HG02973 (cell line): ENCODE measurements at regions not wholly inside any gene's neighbourhood (a gene's known extent, or its start where the extent isn't known, plus 50 kb on each side); places are given as distances from the start of the nearest gene placed in this dataset.
"Not testable (repeated sequence)": the region's sequence is repeated elsewhere in the genome, so short reads cannot be mapped to it uniquely, and the experiment has no call there.

Experiments used
- ATAC-seq: cut with Tn5 transposase; IDR thresholded peaks from one replicate; pipeline ENCODE4 v1.9.1; 2021; ENCODE audit warnings: moderate library complexity; ENCODE audit not compliant: unreplicated experiment

DNA sequence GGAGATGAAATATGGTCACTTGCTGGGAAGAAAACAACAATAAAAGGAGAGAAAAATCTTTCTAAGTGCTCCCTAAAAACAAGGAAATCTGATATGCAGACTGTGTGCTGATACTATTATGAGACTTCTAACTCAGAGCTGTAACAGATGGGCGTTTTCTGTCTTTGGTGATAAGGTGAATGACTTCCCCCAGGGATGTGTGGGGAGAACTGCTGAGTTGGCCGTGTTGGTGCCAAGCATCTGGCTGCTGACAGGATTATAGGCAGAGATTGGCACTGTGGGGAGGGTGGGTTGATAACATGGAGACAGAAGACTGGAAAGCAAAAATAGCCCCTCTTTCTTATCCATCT, 438.5 kb upstream of the PLXNA2 start:
- no peak for ATAC-seq

DNA sequence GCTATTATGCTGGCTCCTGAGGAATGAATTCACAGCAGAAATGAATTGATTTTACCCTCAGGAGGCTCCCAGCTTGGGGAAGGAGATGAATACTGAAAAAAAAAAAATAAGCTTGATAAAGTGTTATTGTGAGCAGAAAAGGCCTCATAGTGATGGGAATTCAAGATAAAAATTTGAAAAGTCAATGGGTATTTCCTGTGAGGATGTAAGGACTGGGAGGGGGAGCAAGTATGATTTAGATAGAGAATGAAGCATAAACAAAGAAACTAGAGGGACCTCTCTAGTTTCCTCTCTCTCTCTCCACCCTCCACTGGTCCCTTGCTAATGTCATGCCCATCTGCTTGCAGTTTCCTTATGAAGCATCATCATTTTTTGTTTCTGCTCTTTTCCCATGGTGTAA, 439.0 kb upstream of the PLXNA2 start:
- no peak for ATAC-seq

DNA sequence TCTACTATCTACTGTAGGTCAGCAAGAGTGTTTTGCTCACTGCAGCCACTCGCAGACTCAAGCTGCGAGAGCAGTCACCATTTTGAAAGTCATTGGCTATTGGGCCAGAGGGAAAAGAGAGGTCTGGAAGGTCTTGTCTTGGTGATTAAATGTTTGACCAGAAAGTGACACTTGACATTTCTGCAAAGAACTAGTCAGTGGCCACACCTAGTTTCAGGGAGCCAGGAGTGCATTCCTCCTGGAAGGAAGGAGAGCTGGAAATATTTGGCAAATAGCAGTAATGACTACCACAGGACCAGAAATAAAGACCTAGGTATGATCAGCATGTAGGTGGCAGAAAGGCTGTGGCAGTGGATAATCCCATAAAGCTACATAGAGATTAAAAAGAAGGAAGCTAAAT, 440.0 kb upstream of the PLXNA2 start:
- no peak for ATAC-seq

- no peak for ATAC-seq
Observed at GRCh38 chr1:208686592-208686991, 442.4 kb upstream of the PLXNA2 start.

DNA sequence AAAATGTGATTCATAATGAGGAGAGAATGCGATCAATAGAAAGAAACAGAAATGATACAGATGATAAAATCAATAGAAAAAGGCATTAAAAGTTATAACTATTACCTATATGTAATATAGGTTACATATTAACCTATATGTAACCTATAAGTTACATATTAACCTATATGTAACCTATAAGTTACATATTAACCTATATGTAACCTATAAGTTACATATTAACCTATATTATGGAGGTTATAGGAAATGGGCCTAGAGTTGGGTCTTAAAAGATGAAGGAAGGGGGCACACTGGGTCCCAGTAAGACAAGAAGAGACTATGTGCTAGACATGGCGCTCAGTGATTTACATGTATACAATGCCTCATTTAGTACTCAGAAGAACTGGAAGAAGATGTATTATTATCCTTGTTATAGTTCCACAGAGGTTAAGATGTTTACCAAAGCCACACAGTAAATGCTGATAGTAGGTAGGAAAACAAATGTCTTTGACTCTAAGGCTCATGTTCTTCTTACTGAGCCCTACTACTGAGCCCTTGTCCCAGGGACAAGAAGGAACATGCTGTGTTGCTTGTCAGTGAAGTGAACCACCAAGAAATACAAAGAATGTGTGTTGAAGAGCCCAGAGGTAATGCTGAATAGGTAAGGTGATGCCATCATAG, 444.6 kb upstream of the PLXNA2 start:
- no peak for ATAC-seq

GRCh38 chr1:208691012-208691411, 446.8 kb upstream of the PLXNA2 start:
- no peak for ATAC-seq

- no peak for ATAC-seq
Observed at GRCh38 chr1:208709981-208710380, 465.8 kb upstream of the PLXNA2 start.

- ATAC-seq = no peak
Observed at GRCh38 chr1:208714323-208714722, 470.1 kb upstream of the PLXNA2 start.

DNA sequence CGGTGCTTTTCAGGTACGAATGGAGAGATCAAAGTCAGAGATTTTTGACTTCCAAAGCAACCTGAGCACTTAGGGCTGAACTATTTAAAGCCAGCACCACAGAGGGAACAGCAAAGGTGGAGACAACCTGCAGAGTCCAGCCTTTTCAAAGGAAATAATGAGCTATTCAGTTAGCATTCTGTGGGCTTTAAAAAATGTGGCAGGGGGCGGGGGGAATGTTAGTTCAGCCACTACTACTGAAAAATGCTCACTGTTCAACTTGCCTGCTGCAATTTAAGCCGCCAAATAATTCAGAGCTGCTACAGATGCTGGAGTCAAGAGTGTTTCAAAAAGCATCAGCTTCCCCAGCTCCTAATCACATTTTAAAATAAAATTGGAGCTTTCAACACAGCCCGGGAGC, 473.3 kb upstream of the PLXNA2 start:
- ATAC-seq = no peak

DNA sequence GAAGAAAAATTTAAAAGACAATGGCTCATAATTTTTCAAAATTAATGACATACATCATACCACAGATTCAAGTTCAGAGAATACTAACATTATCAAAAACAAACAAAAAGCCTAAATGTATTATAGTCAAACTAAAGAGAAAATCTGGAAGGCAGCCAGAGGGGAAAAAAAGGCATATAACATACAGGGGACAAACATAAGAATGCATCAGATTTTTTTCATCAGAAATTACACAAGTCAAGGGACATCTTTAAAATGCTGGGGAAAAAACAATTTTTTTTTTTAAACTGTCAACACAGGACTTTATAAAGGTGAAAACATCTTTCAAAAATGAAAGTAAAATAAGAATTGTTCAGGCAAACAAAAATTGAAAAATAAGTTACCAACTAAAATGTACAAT, 478.4 kb upstream of the PLXNA2 start:
- no peak for ATAC-seq

- peak; percentile 62 for ATAC-seq
Observed at GRCh38 chr1:208724079-208724478, 479.9 kb upstream of the PLXNA2 start.

DNA sequence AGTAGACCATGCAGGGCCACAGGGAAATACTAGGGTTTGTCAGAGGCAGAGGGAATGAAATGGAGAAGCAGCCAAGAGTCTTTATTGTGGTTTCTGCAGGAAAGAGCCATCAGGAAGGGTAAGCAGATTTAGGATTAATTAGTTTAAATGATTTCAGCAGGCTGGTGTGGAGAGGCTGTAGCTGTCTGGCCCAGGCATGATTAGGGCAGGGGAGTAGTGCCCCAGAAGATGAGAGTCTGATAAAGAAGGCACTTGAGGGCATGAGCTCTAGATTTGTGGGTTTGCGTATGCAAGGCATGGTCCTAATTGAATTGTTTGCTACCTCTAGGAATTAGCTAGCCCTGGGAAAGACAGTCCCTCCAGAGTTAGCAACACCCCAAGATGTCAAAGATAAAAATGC, 484.6 kb upstream of the PLXNA2 start:
- ATAC-seq = no peak

DNA sequence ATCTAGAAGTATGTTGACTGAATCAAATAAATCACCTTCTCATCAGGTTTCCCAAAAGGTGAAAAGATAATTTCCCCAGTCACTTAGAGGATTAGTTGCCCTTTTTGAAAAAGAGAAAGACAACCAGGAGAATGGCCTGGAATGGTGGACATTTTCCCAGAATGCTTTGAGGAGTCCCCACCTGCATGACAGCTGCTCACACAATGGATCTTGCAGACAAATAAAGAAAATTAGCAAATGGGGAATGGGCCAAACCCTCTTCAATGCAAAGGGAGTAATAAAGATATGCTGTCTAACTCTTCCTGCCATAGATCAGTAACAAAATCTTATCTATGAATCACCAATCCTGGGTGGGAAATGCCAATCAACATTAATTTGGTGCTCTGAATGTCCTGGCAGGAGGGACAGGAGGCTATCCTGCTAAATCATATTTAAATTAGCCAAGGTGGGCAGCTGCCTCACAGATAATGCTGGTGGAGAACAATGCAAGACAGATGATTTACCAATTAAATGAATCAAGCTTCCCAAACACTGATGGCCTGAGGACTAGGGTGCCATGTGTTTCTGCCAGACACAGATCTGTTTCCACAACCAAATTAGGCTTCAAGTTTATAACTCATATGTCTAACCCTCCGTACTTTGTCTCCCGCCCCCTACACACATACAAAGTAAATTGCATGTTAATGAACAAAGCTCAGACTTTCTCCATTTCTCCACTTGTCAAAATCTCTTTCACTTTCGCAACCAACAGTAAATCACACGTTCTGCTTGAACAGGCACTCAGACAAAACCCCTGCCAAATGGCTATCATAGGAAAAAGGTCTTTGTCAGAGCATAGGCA, 488.0 kb upstream of the PLXNA2 start:
- ATAC-seq = peak; percentile 97

- ATAC-seq = no peak
Observed at GRCh38 chr1:208737161-208737560, 493.0 kb upstream of the PLXNA2 start.

DNA sequence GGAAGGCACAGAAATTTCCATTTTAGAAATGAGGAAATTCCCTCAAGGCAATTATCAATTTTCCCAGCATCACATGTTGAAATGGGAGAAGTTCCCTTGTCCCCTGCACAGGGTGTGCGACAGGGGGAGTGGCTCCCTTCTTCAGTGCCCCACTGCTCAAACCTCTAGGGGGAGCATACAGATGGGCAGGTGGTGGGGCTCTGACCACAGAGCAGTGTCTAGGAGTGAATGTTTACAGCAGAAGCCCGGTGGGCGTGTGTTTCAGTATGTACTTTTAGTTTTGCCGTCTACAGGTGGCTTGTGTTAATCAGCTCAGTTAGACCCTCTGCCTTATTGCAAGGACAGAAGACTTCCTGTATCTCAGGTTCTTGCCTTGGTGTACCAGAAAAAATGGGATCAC, 493.7 kb upstream of the PLXNA2 start:
- ATAC-seq = peak; percentile 95

GRCh38 chr1:208739636-208740035, 495.5 kb upstream of the PLXNA2 start:
- not testable (repeated sequence) for ATAC-seq

DNA sequence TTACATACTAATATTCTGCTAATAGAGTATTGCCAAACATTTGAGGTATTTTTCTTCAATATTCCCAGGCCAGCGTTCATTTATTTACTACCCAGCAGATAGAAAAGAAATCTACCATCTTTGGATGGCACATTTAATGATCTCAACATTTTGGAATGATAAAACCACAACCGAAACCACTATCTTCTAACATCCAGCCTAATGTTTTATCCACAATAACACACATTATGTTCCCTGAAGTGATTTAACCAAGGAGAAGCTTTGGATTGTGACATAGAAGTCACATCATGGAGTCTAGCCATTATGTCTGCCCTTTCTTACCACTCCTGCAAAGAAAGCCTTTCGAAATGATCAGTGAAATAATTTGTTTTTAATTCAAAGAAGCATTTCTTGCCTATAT, 497.1 kb upstream of the PLXNA2 start:
- no peak for ATAC-seq

GRCh38 chr1:208743361-208743760, 499.2 kb upstream of the PLXNA2 start:
- no peak for ATAC-seq

DNA sequence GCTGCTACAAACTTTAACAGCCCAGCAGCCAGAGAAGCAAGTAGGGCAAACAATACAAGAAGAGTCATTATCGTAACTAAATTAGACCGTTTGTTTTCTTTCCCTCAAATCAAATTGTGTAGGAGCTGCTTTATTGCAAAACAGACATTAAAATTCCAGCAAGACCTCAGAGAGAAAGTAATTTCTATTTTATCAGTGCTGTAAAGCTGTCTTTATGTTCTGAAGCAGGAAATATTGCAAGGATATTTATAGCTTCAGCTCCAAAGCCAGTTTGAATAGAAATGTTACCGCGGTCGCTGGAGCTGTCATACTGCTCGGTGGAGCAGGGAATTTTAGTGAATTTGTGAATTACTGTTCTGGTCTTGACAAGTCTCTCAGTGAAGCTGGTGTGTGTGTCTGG, 503.8 kb upstream of the PLXNA2 start:
- no peak for ATAC-seq

GRCh38 chr1:208748387-208749165, 504.4 kb upstream of the PLXNA2 start:
- ATAC-seq = no peak

DNA sequence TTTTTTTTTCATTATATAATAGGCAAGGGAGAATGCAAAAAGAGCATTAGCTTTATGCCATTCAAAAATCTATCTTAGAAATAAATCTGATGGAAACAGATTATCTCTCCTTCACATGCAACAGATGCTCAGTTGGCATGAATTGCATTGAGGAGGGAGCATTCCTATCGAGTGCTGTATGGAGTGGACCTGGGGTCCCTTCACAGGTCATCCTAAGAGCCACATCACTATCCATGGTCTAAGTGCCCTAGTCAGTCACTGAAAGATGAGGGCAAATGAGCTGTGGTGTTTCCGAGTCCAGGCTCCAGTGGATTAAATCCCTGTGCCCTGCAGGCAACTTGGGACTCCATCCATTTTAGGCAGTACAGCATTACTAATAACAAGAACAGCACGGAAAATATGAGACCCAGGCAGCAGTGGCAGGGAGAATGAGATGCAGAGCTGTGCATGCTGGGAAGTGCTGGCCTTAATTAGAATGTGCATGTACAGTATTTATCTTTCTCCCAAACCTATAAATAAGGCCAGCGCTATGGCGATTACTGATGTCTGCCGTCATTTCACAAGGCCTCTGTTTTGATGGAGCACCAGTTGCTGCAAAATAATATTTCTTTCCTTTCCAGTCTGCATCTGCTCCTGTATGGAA, 512.3 kb upstream of the PLXNA2 start:
- ATAC-seq = no peak
